HepG2 (cell line): ENCODE measurements at regions not wholly inside any gene's neighbourhood (a gene's known extent, or its start where the extent isn't known, plus 50 kb on each side); places are given as distances from the start of the nearest gene placed in this dataset.

Experiments
- ATAC-seq: fragments of 200-7000 bp; cut with Tn5 transposase; 3 replicates; pipeline ENCODE4 v1.9.1; 2020; ENCODE audit warnings: mild to moderate bottlenecking, moderate library complexity
- BruUV-seq: library from RNA; stranded (reverse); fragments of 400-500 nt; replicated peaks from 2 replicates; lab custom pipeline; 2021; lab: Mats Ljungman, UMichigan
- CTCF ChIA-PET: fragments of 300-600 bp; formaldehyde crosslinking; extraction: SDS; loops from one replicate; lab custom pipeline; 2021; ENCODE audit warnings: low total read pairs, inconsistent platforms, low intra/inter-chr PET ratio; lab: Yijun Ruan, JAX
- POLR2A ChIA-PET: fragments of 350-600 bp; sonication (Branson Sonifier 250); formaldehyde crosslinking; loops from one replicate; lab custom pipeline; 2020; ENCODE audit warnings: antibody characterized with exemption, inconsistent platforms; lab: Yijun Ruan, JAX
- DNase-seq: peaks from one replicate; pipeline ENCODE4 v3.0.0-alpha.2; 2015; ENCODE audit warnings: low spot score
- FAIRE-seq: peaks from 3 replicates; lab custom pipeline; 2011; peaks lifted over from hg19 to GRCh38; lab: Jason Lieb, UNC
- H2AFZ ChIP-seq: one replicate; pipeline ENCODE4 v1.6.1; 2011; ENCODE audit warnings: low read length, inconsistent platforms
- H3K27ac ChIP-seq: fragments of 300-600 bp; 3 replicates; pipeline ENCODE4 v1.8.0; 2011; ENCODE audit warnings: mixed run types, mild to moderate bottlenecking, mixed read lengths, low read length, inconsistent platforms; ENCODE audit not compliant: insufficient read depth; ENCODE audit errors: extremely low read length
- H3K27me3 ChIP-seq, 2 experiments: fragments of 200-600 bp in 1 of 2; 2 replicates in 1 of 2; 3 replicates in 1 of 2; pipeline versions ENCODE4 v1.6.0 to v1.8.0; 2011; ENCODE audit warnings: low read length in 2 of 2, mild to moderate bottlenecking in 2 of 2, moderate library complexity in 2 of 2, inconsistent platforms in 1 of 2; ENCODE audit not compliant: insufficient read depth in 2 of 2, control insufficient read depth in 1 of 2
- H3K36me3 ChIP-seq, 2 experiments: fragments of 200-600 bp in 1 of 2; replicated peaks in 1 of 2; 2 replicates in 1 of 2; 3 replicates in 1 of 2; pipeline versions ENCODE4 v1.5.1 to v1.8.0; 2011; ENCODE audit warnings: low read length in 2 of 2, inconsistent platforms in 1 of 2; ENCODE audit not compliant: insufficient read depth in 2 of 2, control insufficient read depth in 1 of 2
- H3K4me1 ChIP-seq: 2 replicates; pipeline ENCODE4 v1.5.1; 2012; ENCODE audit warnings: low read length, inconsistent platforms; ENCODE audit not compliant: insufficient read depth
- H3K4me2 ChIP-seq: 2 replicates; pipeline ENCODE4 v1.6.0; 2011; ENCODE audit warnings: low read depth, low read length, inconsistent platforms
- H3K4me3 ChIP-seq, 3 experiments: fragments of 200-600 bp in 1 of 3; sonication (generic), shearing (Covaris generic) in 1 of 3; replicated peaks in 1 of 3; 2 replicates each; pipeline ENCODE4 v1.5.1; 2011 to 2016; ENCODE audit warnings: low read length in 3 of 3, inconsistent platforms in 2 of 3, low read depth in 2 of 3, mild to moderate bottlenecking in 2 of 3, control low read depth in 1 of 3, mixed read lengths in 1 of 3; ENCODE audit not compliant: insufficient read depth in 1 of 3
- H3K79me2 ChIP-seq: one replicate; pipeline ENCODE4 v1.6.1; 2011; ENCODE audit warnings: low read length, inconsistent platforms; ENCODE audit not compliant: insufficient read depth
- H3K9ac ChIP-seq: 2 replicates; pipeline ENCODE4 v1.6.0; 2011; ENCODE audit warnings: mild to moderate bottlenecking, low read depth, low read length, inconsistent platforms; ENCODE audit not compliant: insufficient read depth
- H3K9me3 ChIP-seq: 2 replicates; pipeline ENCODE4 v1.5.1; 2012; ENCODE audit warnings: mild to moderate bottlenecking, low read length
- H4K20me1 ChIP-seq: 2 replicates; pipeline ENCODE4 v1.6.0; 2011; ENCODE audit warnings: inconsistent platforms, mild to moderate bottlenecking, low read length, moderate library complexity; ENCODE audit not compliant: insufficient read depth
- DZIP1 ChIP-seq: sonication (generic); formaldehyde crosslinking; IDR thresholded peaks from 2 replicates; pipeline ENCODE4 v1.5.0; 2020; ENCODE audit warnings: mild to moderate bottlenecking, missing genetic modification reagents
- FOXJ3 ChIP-seq: sonication (generic); formaldehyde crosslinking; IDR thresholded peaks from 2 replicates; pipeline ENCODE4 v1.4.0; 2020; ENCODE audit warnings: missing genetic modification reagents, mild to moderate bottlenecking, borderline replicate concordance
- GABPB1 ChIP-seq: IDR thresholded peaks from 2 replicates; pipeline ENCODE4 v1.6.1; 2016; ENCODE audit warnings: mild to moderate bottlenecking, missing genetic modification reagents, moderate library complexity, missing compliant biosample characterization
- IRX3 ChIP-seq: sonication (generic); formaldehyde crosslinking; IDR thresholded peaks from 2 replicates; pipeline ENCODE4 v1.8.1; 2023; ENCODE audit warnings: mild to moderate bottlenecking, low read depth, missing genetic modification reagents, borderline replicate concordance
- LBX2 ChIP-seq: sonication (generic); formaldehyde crosslinking; IDR thresholded peaks from 2 replicates; pipeline ENCODE4 v1.5.0; 2020; ENCODE audit warnings: missing genetic modification reagents, mild to moderate bottlenecking, borderline replicate concordance
- MXI1 ChIP-seq: IDR thresholded peaks from 3 replicates; pipeline ENCODE4 v1.6.1; 2012; ENCODE audit warnings: low read depth, low read length, inconsistent platforms, borderline replicate concordance
- ZMYM4 ChIP-seq: sonication (generic); formaldehyde crosslinking; IDR thresholded peaks from 2 replicates; pipeline ENCODE4 v1.8.1; 2023; ENCODE audit warnings: mild to moderate bottlenecking, missing genetic modification reagents
- ZNF460 ChIP-seq: sonication (generic); formaldehyde crosslinking; IDR thresholded peaks from 2 replicates; pipeline ENCODE4 v1.5.1; 2020; ENCODE audit warnings: missing genetic modification reagents, mild to moderate bottlenecking, borderline replicate concordance
- ZNF883 ChIP-seq: sonication (generic); formaldehyde crosslinking; IDR thresholded peaks from 2 replicates; pipeline ENCODE4 v1.5.1; 2020; ENCODE audit warnings: mild to moderate bottlenecking, missing genetic modification reagents; ENCODE audit errors: not compliant biosample characterization
- ZSCAN29 ChIP-seq: sonication (generic); formaldehyde crosslinking; conservative IDR thresholded peaks from 2 replicates; pipeline ENCODE4 v1.4.0; 2020; ENCODE audit warnings: mild to moderate bottlenecking, missing genetic modification reagents
- WGBS: methylation state at CpG from one replicate; pipeline ENCODE4 v1.1.6; 2017; ENCODE audit warnings: low lambda C conversion rate; 5-methylcytosine and 5-hydroxymethylcytosine counted together
- in situ Hi-C: cut with HindIII; loops from 2 replicates; pipeline ENCODE4 v1.10.0; 2017; ENCODE audit warnings: low pct_unique_long_range_greater_than_20kb; ENCODE audit not compliant: extremely low pct_ligation_motif_present
- intact Hi-C: fragments of 100-400 bp; cut with micrococcal nuclease; formaldehyde crosslinking; loops from one replicate; pipeline ENCODE4 v1.10.0; 2022; ENCODE audit not compliant: unreplicated experiment
- TF ChIP-seq, protein P1 (sequence below): sonication (generic); formaldehyde crosslinking; IDR thresholded peaks from 2 replicates; pipeline ENCODE4 v1.8.0; 2022; ENCODE audit warnings: mild to moderate bottlenecking, missing genetic modification reagents
- TF ChIP-seq, protein P2 (sequence below): sonication (generic); formaldehyde crosslinking; IDR thresholded peaks from 2 replicates; pipeline ENCODE4 v1.4.0; 2020; ENCODE audit warnings: mild to moderate bottlenecking, missing genetic modification reagents, borderline replicate concordance

DNA sequence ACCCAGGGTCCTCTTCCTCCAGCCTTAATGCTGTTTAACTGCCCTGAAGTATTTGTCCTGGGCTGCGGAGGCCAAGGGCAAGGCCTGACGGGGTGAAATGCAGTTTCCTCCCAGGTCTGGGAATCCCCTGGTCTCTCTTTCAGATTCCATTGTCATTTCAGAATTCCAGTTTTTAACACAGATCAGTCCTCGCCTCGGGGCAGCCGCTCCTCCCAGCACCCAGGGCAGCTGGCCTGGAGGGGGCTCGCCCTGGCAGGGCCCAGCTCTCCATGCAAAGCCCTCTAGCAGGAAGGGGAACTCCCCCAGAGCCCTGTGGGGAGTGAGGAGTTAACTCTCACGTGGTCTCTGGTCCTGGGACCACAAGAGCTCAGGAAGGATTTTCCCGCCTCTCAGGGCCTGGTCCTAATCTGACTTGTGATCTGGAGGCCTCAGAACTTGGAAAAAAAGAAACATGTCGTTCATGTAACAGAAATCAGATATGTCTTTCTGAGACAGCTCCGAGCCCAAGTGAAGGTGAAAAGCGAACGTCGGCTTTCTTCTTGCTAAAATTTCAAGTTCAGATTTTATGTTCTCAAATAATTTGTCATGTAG, 265.6 kb upstream of the SFSWAP start:
- Histone ChIP-seq H3K4me1 (no peaks in the 10 kb centered on the region), H3K4me2 (no peak overlapping the region), H3K4me3 (no peak overlapping the region), H3K36me3 (no peaks in the 10 kb centered on the region), H3K9me3 (no peaks in the 10 kb centered on the region), H2AFZ (no peak overlapping the region), H3K9ac (no peak overlapping the region), H3K27ac (no peak overlapping the region), H4K20me1 (no peaks in the 10 kb centered on the region), H3K79me2 (no peaks in the 10 kb centered on the region), H3K27me3 (peaks cover 1 to 21% of the 10 kb centered on the region in 2 experiments; a peak in 2 of 5 replicates)
- ATAC-seq, result no peak
- FAIRE-seq, result no peak
- BruUV-seq, result no TSS peak
- ChIA-PET POLR2A (no interaction called here), CTCF (no interaction called here)
- 28% methylated on average over 12 of the region's 13 CpGs for WGBS
- in situ Hi-C loops (no loop called here), intact Hi-C loops (no loop called here)
- DNase-seq, result no peak
- TF ChIP-seq ZSCAN29 (CRISPR knock-in tag) (no peak), LBX2 (no peak), IRX3 (CRISPR knock-in tag) (no peak), ZMYM4 (CRISPR knock-in tag) (no peak), ZNF460 (no peak), MXI1 (no peak), ZNF883 (CRISPR knock-in tag) (no peak), DZIP1 (CRISPR knock-in tag) (no peak), GABPB1 (no peak), FOXJ3 (CRISPR knock-in tag) (no peak)
- TF ChIP-seq, protein P1, sequence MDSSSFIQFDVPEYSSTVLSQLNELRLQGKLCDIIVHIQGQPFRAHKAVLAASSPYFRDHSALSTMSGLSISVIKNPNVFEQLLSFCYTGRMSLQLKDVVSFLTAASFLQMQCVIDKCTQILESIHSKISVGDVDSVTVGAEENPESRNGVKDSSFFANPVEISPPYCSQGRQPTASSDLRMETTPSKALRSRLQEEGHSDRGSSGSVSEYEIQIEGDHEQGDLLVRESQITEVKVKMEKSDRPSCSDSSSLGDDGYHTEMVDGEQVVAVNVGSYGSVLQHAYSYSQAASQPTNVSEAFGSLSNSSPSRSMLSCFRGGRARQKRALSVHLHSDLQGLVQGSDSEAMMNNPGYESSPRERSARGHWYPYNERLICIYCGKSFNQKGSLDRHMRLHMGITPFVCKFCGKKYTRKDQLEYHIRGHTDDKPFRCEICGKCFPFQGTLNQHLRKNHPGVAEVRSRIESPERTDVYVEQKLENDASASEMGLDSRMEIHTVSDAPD (CRISPR knock-in tag), result no peak
- TF ChIP-seq, protein P2, sequence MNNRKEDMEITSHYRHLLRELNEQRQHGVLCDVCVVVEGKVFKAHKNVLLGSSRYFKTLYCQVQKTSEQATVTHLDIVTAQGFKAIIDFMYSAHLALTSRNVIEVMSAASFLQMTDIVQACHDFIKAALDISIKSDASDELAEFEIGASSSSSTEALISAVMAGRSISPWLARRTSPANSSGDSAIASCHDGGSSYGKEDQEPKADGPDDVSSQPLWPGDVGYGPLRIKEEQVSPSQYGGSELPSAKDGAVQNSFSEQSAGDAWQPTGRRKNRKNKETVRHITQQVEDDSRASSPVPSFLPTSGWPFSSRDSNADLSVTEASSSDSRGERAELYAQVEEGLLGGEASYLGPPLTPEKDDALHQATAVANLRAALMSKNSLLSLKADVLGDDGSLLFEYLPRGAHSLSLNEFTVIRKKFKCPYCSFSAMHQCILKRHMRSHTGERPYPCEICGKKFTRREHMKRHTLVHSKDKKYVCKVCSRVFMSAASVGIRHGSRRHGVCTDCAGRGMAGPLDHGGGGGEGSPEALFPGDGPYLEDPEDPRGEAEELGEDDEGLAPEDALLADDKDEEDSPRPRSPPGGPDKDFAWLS (CRISPR knock-in tag), result no peak
